GM23248 (cell line): ENCODE measurements at regions not wholly inside any gene's neighbourhood (a gene's known extent, or its start where the extent isn't known, plus 50 kb on each side); places are given as distances from the start of the nearest gene placed in this dataset.

ENCODE experiments used
- DNase-seq: peaks from one replicate; pipeline ENCODE4 v3.0.0-alpha.2; 2015
- H2AFZ ChIP-seq: fragments of 200-600 bp; sonication (generic); 2 replicates; pipeline ENCODE4 v1.6.1; 2016; ENCODE audit warnings: antibody characterized with exemption
- H3F3A ChIP-seq: fragments of 200-600 bp; sonication (generic); 2 replicates; pipeline ENCODE4 v1.6.1; 2016; ENCODE audit warnings: mild to moderate bottlenecking, antibody characterized with exemption, mixed run types; ENCODE audit not compliant: insufficient read depth
- H3K27ac ChIP-seq: fragments of 200-600 bp; sonication (generic); 2 replicates; pipeline ENCODE4 v1.5.1; 2016; ENCODE audit warnings: mild to moderate bottlenecking
- H3K27me3 ChIP-seq: fragments of 200-600 bp; sonication (generic); replicated peaks from 2 replicates; pipeline ENCODE4 v1.6.1; 2016; ENCODE audit warnings: mild to moderate bottlenecking; ENCODE audit not compliant: insufficient read depth
- H3K36me3 ChIP-seq: fragments of 200-600 bp; sonication (generic); 2 replicates; pipeline ENCODE4 v1.6.1; 2016; ENCODE audit warnings: low read depth, mild to moderate bottlenecking
- H3K4me1 ChIP-seq: fragments of 200-600 bp; sonication (generic); 2 replicates; pipeline ENCODE4 v1.6.1; 2016; ENCODE audit warnings: mild to moderate bottlenecking; ENCODE audit not compliant: insufficient read depth
- H3K4me2 ChIP-seq: fragments of 200-600 bp; sonication (generic); one replicate; pipeline ENCODE4 v1.6.1; 2016; ENCODE audit warnings: mild to moderate bottlenecking; ENCODE audit not compliant: unreplicated experiment
- H3K4me3 ChIP-seq: fragments of 200-600 bp; sonication (generic); 2 replicates; pipeline ENCODE4 v1.5.1; 2016; ENCODE audit warnings: mild to moderate bottlenecking
- H3K79me2 ChIP-seq: fragments of 200-600 bp; sonication (generic); 2 replicates; pipeline ENCODE4 v1.6.1; 2016; ENCODE audit warnings: mild to moderate bottlenecking; ENCODE audit not compliant: insufficient read depth
- H3K9ac ChIP-seq: fragments of 200-600 bp; sonication (generic); 2 replicates; pipeline ENCODE4 v1.6.1; 2016; ENCODE audit warnings: mild to moderate bottlenecking
- H3K9me2 ChIP-seq: fragments of 200-600 bp; sonication (generic); 2 replicates; pipeline ENCODE4 v1.6.1; 2016; ENCODE audit warnings: mixed run types, mild to moderate bottlenecking, moderate library complexity; ENCODE audit not compliant: insufficient read depth
- H3K9me3 ChIP-seq: fragments of 200-600 bp; sonication (generic); one replicate; pipeline ENCODE4 v1.6.1; 2017; ENCODE audit warnings: low read depth
- H4K20me1 ChIP-seq: fragments of 200-600 bp; sonication (generic); 2 replicates; pipeline ENCODE4 v1.6.0; 2016; ENCODE audit not compliant: insufficient read depth
- EZH2 ChIP-seq: fragments of 200-600 bp; sonication (generic); IDR thresholded peaks from 2 replicates; pipeline ENCODE4 v1.6.1; 2018; ENCODE audit warnings: antibody characterized with exemption, mild to moderate bottlenecking; ENCODE audit not compliant: insufficient read depth, poor library complexity, severe bottlenecking
- EZH2phosphoT487 ChIP-seq: fragments of 200-600 bp; sonication (generic); IDR thresholded peaks from 2 replicates; pipeline ENCODE4 v1.6.1; 2018; ENCODE audit warnings: antibody characterized with exemption, moderate library complexity, mild to moderate bottlenecking, low read depth; ENCODE audit not compliant: insufficient read depth
- WGBS, 2 experiments: methylation state at CpG; one replicate each; pipeline ENCODE4 v1.1.6; 2015 to 2017; ENCODE audit warnings: low lambda C conversion rate in 2 of 2, low coverage in 1 of 2; ENCODE audit errors: missing lambda C conversion rate in 2 of 2; 5-methylcytosine and 5-hydroxymethylcytosine counted together
- in situ Hi-C: fragments of 300-500 bp; cut with MboI; formaldehyde crosslinking; loops from 2 replicates; pipeline ENCODE4 v1.15.0; 2020

DNA sequence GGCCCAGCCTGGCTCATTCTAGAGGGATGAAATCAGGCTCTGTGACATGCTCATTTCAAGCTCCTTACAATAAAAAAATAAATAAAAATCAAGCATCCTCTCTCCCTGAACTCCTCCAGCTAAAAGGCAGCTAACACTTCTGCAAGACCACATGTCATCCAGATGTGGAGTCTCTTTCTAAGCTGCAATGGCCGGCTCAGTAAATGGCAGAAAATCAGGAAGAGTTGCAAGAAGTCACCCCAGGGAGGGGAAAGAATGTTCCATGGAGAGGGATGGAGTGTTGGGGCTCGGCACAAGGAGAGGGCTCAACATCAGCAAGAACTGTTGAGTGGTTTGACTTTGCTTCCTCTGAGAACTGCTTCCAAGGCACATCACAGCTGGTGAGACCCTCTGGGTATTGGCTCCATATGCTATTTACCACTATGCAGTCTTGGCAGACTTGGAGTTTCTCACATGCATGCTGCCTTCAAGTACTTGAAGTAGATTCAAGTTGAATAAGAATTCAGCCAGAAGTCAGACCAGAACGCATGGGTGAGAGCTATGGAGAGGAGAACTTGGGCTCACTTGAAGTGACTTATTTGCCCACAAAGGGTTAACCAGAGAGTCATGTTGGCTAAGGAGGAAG lies 689.0 kb downstream of the NTRK3 start:
- H3K36me3 ChIP-seq = no peaks in the 10 kb centered on the region
- TF ChIP-seq EZH2phosphoT487 (no peak), EZH2 (no peak)
- H2AFZ ChIP-seq = no peak overlapping the region
- no peak overlapping the region for H3K4me2 ChIP-seq
- no peaks in the 10 kb centered on the region for H3K9me3 ChIP-seq
- in situ Hi-C loops = no loop called here
- H3K27ac ChIP-seq = no peak overlapping the region
- no peaks in the 10 kb centered on the region for H3K79me2 ChIP-seq
- H3K4me1 ChIP-seq = no peaks in the 10 kb centered on the region
- no peak for DNase-seq
- no peaks in the 10 kb centered on the region for H4K20me1 ChIP-seq
- no peaks in the 10 kb centered on the region for H3K9me2 ChIP-seq
- no peaks in the 10 kb centered on the region; the same call in 1 of the 2 replicates for H3K27me3 ChIP-seq
- WGBS, 2 experiments = 9 to 14% methylated on average over 3 of the region's 3 CpGs
- H3K4me3 ChIP-seq = no peak overlapping the region
- no peaks in the 10 kb centered on the region for H3F3A ChIP-seq
- no peak overlapping the region for H3K9ac ChIP-seq

DNA sequence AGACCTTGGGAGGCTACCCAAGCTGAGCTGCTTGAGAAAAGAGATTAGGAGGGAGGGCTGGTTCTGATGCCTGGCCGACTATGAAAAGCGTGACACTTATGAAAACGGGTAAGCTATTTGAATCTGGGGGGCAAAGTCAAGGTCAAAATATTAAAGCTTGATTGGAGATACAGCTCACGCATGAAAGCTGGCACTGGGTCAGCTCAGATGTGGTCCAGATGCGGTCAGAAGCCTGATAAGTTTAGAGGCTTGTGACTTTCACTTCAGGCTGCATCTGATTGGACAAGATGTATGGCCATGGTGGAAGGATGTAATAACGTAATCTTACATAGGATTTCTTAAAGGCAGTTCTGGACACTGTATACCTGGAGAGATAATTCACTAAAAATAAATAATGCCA lies 690.3 kb downstream of the NTRK3 start:
- H4K20me1 ChIP-seq = no peaks in the 10 kb centered on the region
- no peaks in the 10 kb centered on the region for H3K79me2 ChIP-seq
- no peak for TF ChIP-seq EZH2
- TF ChIP-seq EZH2phosphoT487 = no peak
- H3K9me2 ChIP-seq = no peaks in the 10 kb centered on the region
- H3F3A ChIP-seq = no peaks in the 10 kb centered on the region
- no peak for DNase-seq
- H3K4me1 ChIP-seq = no peaks in the 10 kb centered on the region
- H3K27ac ChIP-seq = no peak overlapping the region
- no peak overlapping the region for H3K4me2 ChIP-seq
- no peaks in the 10 kb centered on the region; the same call in 1 of the 2 replicates for H3K27me3 ChIP-seq
- H2AFZ ChIP-seq = no peak overlapping the region
- H3K9me3 ChIP-seq = no peaks in the 10 kb centered on the region
- no peak overlapping the region for H3K9ac ChIP-seq
- 10% methylated on average over 6 of the region's 6 CpGs for WGBS, 2 experiments
- H3K4me3 ChIP-seq = no peak overlapping the region
- in situ Hi-C loops = no loop called here
- no peaks in the 10 kb centered on the region for H3K36me3 ChIP-seq

DNA sequence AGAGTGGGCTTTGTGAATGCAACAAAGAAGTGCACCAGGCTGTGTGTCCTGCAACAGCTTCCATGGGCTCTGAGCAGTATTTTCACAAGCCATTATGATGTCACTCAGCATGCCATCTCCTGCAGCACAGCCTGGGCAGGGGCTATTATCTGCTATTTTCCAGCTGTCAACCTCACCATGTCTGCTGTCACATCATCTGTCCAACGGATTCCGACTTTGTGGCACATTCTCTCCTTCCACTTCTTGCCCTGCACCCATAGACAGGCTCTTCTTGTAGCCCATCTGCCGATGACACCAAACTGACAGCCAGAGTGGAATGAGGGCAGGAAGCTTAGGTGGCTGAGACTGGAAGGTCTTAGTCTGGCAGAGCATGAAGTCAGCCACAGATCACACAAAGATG lies 691.9 kb downstream of the NTRK3 start:
- no peak overlapping the region for H3K9ac ChIP-seq
- no peaks in the 10 kb centered on the region for H3K9me3 ChIP-seq
- no peak overlapping the region for H3K4me2 ChIP-seq
- H3K79me2 ChIP-seq = no peaks in the 10 kb centered on the region
- no peak overlapping the region for H3K27ac ChIP-seq
- no peak overlapping the region for H2AFZ ChIP-seq
- in situ Hi-C loops = no loop called here
- H3F3A ChIP-seq = no peaks in the 10 kb centered on the region
- no peak for DNase-seq
- TF ChIP-seq EZH2phosphoT487 (no peak), EZH2 (no peak)
- H3K36me3 ChIP-seq = no peaks in the 10 kb centered on the region
- no peaks in the 10 kb centered on the region; the same call in 1 of the 2 replicates for H3K27me3 ChIP-seq
- no peaks in the 10 kb centered on the region for H3K9me2 ChIP-seq
- no peak overlapping the region for H3K4me3 ChIP-seq
- no peaks in the 10 kb centered on the region for H4K20me1 ChIP-seq
- H3K4me1 ChIP-seq = no peaks in the 10 kb centered on the region
- WGBS, 2 experiments = 28 to 41% methylated on average over 3 of the region's 3 CpGs

DNA sequence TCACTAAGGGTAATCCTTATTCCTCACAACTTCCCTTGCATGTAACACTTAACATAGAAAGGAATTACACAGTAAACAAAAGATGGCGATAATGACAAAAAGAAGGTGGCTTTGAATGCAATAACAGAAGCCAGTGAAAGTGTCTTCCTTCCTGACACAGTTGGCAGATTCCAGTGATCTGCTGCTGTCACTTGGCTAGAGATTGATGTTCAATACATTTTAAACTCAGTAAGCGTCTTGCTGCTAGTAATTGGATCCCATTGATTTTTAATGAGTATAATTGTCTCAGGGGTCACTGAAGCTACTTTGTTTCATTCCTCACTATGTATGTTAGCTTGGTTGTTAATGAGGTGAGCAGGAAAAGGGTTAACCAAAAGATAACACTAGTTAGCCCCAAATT lies 692.7 kb downstream of the NTRK3 start:
- H2AFZ ChIP-seq = no peak overlapping the region
- H3K9me3 ChIP-seq = no peaks in the 10 kb centered on the region
- no peaks in the 10 kb centered on the region for H3K36me3 ChIP-seq
- no peaks in the 10 kb centered on the region for H4K20me1 ChIP-seq
- no peak overlapping the region for H3K9ac ChIP-seq
- no peak overlapping the region for H3K4me3 ChIP-seq
- in situ Hi-C loops = no loop called here
- no peaks in the 10 kb centered on the region; the same call in 1 of the 2 replicates for H3K27me3 ChIP-seq
- H3K79me2 ChIP-seq = no peaks in the 10 kb centered on the region
- H3K9me2 ChIP-seq = no peaks in the 10 kb centered on the region
- no peak for TF ChIP-seq EZH2
- TF ChIP-seq EZH2phosphoT487 = no peak
- H3K4me2 ChIP-seq = no peak overlapping the region
- H3K27ac ChIP-seq = no peak overlapping the region
- 26% methylated on average over 2 of the region's 2 CpGs for WGBS, 2 experiments
- H3F3A ChIP-seq = no peaks in the 10 kb centered on the region
- H3K4me1 ChIP-seq = no peaks in the 10 kb centered on the region
- no peak for DNase-seq

DNA sequence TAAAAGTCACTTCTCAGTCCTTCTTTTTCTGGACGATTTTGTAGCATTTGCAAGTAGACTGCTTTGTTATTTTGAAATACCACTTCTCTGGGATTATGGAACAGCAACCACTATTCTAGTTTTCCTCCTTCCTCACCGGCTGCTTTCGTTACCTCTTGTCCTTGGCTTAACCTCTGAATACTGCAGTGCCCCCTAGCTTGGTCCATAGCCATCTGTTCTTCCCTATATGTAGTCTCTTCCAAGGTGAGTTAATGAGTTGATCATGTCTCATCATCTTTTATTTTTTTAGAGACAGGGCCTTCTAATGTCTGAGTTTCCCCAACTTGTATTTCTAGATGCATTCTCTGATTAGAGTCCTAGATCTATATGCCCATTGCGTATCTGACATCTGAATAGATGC lies 694.3 kb downstream of the NTRK3 start:
- no peak for TF ChIP-seq EZH2
- no peak for TF ChIP-seq EZH2phosphoT487
- no peak overlapping the region for H3K4me3 ChIP-seq
- no peaks in the 10 kb centered on the region for H3K4me1 ChIP-seq
- H3K27ac ChIP-seq = no peak overlapping the region
- H3K9me2 ChIP-seq = no peaks in the 10 kb centered on the region
- no peaks in the 10 kb centered on the region for H3K9me3 ChIP-seq
- H3K79me2 ChIP-seq = no peaks in the 10 kb centered on the region
- H3K4me2 ChIP-seq = no peak overlapping the region
- 31 to 36% methylated on average over 4 of the region's 4 CpGs for WGBS, 2 experiments
- H3F3A ChIP-seq = no peaks in the 10 kb centered on the region
- no peaks in the 10 kb centered on the region for H3K27me3 ChIP-seq
- no peak for DNase-seq
- H3K36me3 ChIP-seq = no peaks in the 10 kb centered on the region
- H3K9ac ChIP-seq = no peak overlapping the region
- H4K20me1 ChIP-seq = no peaks in the 10 kb centered on the region
- no peak overlapping the region for H2AFZ ChIP-seq
- in situ Hi-C loops = no loop called here
